Fibroblast of villous mesenchyme (primary cell): ENCODE measurements at regions not wholly inside any gene's neighbourhood (a gene's known extent, or its start where the extent isn't known, plus 50 kb on each side); places are given as distances from the start of the nearest gene placed in this dataset.

Source experiments
- DNase-seq: peaks from one replicate; pipeline ENCODE4 v3.0.0-alpha.2; 2010; ENCODE audit warnings: low read depth
- H3K4me3 ChIP-seq: 2 replicates; pipeline ENCODE4 v1.5.1; 2011; ENCODE audit warnings: low read depth, mild to moderate bottlenecking, low read length
- TF ChIP-seq, protein P1 (sequence below): IDR thresholded peaks from 2 replicates; pipeline ENCODE4 v1.5.1; 2012; ENCODE audit warnings: low read depth, mild to moderate bottlenecking, low read length; ENCODE audit not compliant: insufficient read depth

DNA sequence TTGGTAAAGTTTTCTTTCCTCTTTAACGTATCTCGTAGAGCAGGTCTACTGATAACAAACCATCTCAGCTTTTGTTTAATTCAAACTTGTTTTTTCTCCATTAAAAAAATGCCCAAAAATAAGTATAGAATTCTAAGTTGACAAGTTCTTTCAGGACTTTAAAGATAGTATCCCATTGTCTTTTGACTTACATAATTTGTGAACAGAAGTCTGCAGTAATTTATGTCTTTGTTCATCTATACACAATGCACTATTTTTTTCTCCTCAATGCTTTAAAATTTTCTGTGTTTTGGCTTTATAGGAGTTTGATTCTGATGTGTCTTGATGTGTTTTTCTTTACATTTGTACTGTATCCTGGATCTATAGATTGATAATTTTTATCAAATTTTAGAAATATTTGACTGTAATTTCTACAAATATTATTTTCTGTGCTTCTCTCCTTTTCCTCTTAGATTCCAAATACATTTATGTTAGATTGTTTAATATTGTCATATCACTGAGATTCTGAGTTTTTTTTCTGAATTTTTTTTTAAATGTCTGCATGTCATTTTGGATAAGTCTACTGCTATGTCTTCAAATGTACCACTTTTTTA is 143.3 kb downstream of the FTCDNL1 start:
- TF ChIP-seq, protein P1, sequence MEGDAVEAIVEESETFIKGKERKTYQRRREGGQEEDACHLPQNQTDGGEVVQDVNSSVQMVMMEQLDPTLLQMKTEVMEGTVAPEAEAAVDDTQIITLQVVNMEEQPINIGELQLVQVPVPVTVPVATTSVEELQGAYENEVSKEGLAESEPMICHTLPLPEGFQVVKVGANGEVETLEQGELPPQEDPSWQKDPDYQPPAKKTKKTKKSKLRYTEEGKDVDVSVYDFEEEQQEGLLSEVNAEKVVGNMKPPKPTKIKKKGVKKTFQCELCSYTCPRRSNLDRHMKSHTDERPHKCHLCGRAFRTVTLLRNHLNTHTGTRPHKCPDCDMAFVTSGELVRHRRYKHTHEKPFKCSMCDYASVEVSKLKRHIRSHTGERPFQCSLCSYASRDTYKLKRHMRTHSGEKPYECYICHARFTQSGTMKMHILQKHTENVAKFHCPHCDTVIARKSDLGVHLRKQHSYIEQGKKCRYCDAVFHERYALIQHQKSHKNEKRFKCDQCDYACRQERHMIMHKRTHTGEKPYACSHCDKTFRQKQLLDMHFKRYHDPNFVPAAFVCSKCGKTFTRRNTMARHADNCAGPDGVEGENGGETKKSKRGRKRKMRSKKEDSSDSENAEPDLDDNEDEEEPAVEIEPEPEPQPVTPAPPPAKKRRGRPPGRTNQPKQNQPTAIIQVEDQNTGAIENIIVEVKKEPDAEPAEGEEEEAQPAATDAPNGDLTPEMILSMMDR = no peak
- DNase-seq = no peak
- no peak overlapping the region for H3K4me3 ChIP-seq

DNA sequence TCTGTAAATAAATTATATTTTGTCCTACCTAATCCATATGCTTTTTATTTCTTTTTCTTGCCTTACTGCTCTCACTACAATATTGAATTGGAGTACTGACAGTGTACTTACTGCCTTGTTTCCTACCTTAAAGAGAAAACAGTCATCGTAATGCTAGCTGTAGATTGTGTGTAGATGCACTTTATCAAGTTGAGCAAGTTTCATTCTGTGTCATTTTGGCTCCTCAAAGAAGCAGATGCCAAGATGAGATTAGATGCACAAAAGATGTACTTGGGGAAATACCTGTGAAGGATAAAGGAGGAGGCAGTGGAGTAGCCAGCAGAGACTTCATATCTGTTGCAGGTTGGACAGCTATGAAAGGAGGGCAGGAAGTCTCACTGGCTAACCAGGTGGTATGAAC is 145.5 kb downstream of the FTCDNL1 start:
- H3K4me3 ChIP-seq = no peak overlapping the region
- no peak for DNase-seq
- TF ChIP-seq, protein P1 = no peak

DNA sequence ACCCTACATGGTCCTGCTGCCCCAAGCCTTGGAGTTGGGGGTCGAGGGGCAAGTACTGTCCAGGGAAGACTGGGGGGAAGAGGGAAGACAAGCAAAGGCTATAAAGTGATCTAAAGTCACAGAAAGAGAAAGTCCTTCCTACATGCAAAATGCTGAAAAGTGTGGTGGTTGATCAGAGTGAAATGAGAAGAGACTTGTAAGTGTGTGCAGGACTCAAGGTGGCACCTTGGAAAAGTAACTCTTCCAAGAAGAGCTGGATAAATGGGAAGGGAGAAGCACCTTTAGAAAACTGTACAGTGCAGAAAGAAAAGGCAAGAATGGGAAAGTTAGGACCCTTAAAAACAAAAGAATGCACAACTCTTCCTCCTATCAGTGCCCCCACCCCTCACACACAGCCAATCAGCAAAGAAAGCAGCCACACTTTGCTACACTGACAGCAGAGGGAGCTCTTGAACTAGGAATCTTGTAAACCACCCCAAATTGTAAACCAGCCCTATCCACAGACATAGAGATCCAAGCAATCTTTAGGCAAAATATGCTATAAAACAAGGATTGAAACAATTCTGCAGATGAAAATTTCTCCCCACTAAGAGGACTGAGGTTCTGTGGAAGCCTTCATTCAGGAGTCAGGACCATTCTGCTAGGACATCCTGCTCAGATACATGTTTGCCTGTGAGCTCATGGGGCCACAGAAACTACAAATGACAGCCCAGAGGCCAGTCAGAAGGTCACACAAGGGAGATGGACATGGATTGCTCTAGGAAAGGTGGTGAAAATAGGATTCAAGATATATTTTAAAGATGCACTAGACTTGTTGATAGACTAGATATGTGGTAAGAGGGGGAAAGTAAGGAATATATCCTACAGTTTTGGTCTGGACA is 146.4 kb downstream of the FTCDNL1 start:
- TF ChIP-seq, protein P1 = peak; percentile 71
- DNase-seq = peak; percentile 54
- no peak overlapping the region for H3K4me3 ChIP-seq

DNA sequence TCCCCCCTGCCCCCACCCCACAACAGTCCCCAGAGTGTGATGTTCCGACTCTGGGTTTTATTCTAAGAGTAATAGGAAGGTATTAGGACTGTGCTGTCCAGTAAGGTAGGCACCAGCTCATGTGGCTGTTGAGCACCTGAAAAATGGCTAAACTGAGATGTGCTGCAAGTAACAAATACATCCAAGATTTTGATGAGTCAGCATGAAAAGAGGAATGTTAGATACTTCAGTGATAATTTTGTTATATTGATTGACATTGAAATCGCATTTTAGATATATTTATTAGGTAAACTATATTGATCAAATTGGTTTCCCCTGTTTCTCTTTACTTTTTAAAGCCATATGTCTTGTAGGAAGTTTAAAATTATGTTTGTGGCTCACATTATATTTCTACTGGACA is 147.8 kb downstream of the FTCDNL1 start:
- DNase-seq = no peak
- H3K4me3 ChIP-seq = no peak overlapping the region
- TF ChIP-seq, protein P1 = no peak

DNA sequence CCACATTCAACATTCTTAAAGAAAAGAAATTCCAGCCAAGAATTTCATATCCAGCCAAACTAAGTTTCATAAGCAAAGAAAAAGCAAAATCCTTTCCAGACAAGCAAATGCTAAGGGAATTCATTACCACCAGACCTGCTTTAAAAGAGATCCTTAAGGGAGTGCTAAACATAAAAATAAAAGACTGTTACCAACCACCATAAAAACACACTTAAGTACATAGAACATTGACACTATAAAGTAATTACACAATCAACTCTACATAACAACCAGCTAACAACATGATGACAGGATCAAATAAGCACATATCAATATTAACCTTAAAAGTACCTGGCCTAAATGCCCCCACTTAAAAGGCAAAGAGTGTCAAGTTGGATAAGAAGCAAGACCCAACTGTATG is 153.5 kb downstream of the FTCDNL1 start:
- H3K4me3 ChIP-seq = no peak overlapping the region
- no peak for DNase-seq
- TF ChIP-seq, protein P1 = no peak

DNA sequence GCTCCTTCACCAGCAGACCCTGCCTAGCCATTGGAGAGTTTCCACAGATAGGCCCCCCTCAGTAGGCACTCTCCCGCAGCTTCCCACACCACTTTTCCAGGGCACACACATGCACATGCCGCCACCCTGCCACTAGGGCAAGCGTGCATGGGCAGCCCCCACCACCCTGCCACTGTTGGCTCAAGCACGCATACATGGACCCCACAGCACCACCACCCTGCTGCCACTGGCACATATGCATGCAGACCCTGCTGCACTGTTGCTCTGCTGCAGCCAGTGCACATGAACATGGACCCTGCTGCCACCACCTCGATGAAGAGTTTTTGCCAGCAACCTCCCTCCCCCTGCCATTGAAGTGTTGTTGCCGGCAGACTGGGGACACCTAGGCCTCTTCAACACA is 154.9 kb downstream of the FTCDNL1 start:
- TF ChIP-seq, protein P1 = no peak
- H3K4me3 ChIP-seq = no peak overlapping the region

More for the DNA sequence above, 154.9 kb downstream of the FTCDNL1 start:
- no peak for DNase-seq
